Activated naive CD8-positive, alpha-beta T cell treated with anti-CD3 and anti-CD28 coated beads, Interleukin-2, amount 50 U/mL, for 24 hours (primary cell): ENCODE measurements at regions not wholly inside any gene's neighbourhood (a gene's known extent, or its start where the extent isn't known, plus 50 kb on each side); places are given as distances from the start of the nearest gene placed in this dataset.

Source experiments
- ATAC-seq: fragments of 150-1000 bp; cut with Tn5 transposase; one replicate; pipeline ENCODE4 v1.10.0; 2021
- DNase-seq: peaks from one replicate; pipeline ENCODE4 v3.0.0; 2021
- H3K27ac Mint-ChIP-seq: one replicate; pipeline ENCODE4 v1.8.0; 2021; ENCODE audit warnings: mild to moderate bottlenecking, mixed read lengths
- H3K27me3 Mint-ChIP-seq: one replicate; pipeline ENCODE4 v1.8.0; 2021; ENCODE audit warnings: mixed read lengths
- H3K36me3 Mint-ChIP-seq: one replicate; pipeline ENCODE4 v1.8.0; 2021; ENCODE audit warnings: low read depth, mixed read lengths
- H3K4me1 Mint-ChIP-seq: one replicate; pipeline ENCODE4 v1.8.0; 2021; ENCODE audit warnings: mixed read lengths
- H3K4me3 Mint-ChIP-seq: one replicate; pipeline ENCODE4 v1.8.0; 2021; ENCODE audit warnings: mild to moderate bottlenecking, moderate library complexity, mixed read lengths
- H3K9me3 Mint-ChIP-seq: one replicate; pipeline ENCODE4 v1.8.0; 2021; ENCODE audit warnings: mixed read lengths

DNA sequence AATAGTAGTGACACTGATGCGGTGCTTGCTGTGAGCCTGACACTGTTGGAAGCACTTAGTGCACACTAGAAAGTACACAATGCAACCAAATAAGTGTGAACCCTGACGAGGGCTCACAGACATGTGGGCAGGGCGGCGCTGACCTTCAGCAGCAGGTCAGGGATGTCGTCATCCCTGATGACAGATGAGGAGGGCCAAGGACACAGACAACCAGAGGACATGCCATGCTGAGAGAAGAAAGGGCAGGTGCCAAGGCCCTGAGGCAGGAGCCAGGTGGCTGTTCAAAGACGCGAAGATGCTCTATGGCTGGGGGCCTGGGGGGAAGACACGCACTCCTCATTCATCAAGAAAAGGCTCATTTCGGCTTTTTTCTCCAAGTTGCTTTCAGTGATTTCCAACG, 176.4 kb upstream of the CST7 start:
- no peak for ATAC-seq
- no peak for DNase-seq

DNA sequence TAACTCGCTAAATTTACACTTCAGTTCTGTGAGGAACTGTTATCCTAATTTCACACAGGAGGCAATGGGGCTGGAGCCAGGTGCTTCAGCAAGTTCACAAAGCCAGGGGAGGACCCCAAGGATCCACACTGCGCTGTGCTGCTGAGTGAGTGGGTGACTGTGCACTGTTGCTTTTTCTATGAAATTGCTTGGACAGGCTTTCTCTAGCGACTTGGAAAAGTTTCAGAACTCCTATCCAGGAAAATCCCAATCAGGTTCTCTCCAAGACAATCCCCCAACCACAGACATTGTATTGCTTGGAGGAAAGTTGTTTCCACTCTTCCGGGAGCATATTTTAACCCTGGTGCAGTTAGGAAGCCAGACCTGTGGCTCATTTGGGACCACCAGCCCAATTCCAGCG, 175.9 kb upstream of the CST7 start:
- DNase-seq: no peak
- Mint-ChIP-seq H3K4me1 (peaks cover 9% of the 10 kb centered on the region), H3K4me3 (no peak overlapping the region), H3K36me3 (peaks cover 5% of the 10 kb centered on the region), H3K27me3 (peaks cover 24% of the 10 kb centered on the region), H3K9me3 (peaks cover 15% of the 10 kb centered on the region), H3K27ac (no peak overlapping the region)
- no peak for ATAC-seq

More for the DNA sequence above, 176.4 kb upstream of the CST7 start:
- no peak overlapping the region for H3K4me3 Mint-ChIP-seq
- peaks cover 5% of the 10 kb centered on the region for H3K36me3 Mint-ChIP-seq
- peaks cover 24% of the 10 kb centered on the region for H3K27me3 Mint-ChIP-seq
- no peak overlapping the region for H3K27ac Mint-ChIP-seq
- H3K4me1 Mint-ChIP-seq: peaks cover 9% of the 10 kb centered on the region
- H3K9me3 Mint-ChIP-seq: peaks cover 15% of the 10 kb centered on the region

DNA sequence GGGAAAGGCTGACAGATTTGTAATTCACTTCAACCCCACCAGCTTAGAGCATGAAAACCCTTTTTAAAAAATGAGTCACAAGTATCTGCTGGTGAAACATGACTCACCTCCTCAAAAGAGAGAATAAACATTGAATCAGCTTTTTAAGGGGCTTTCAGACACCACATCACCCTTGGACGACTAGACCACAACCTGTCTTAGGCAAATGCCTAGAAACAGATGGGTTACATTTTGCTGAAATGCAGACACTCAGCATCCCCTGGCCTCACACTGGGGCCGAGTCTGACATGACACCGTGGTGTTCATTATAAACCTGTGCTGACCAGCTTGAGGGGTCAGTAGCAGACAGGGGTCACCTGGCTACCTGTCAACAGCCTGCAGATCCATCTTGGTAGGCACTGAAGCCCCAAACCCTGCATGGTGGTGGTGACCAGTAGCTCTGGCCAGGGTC, 175.3 kb upstream of the CST7 start:
- Mint-ChIP-seq H3K27ac (no peak overlapping the region), H3K4me3 (no peak overlapping the region), H3K36me3 (peaks cover 5% of the 10 kb centered on the region), H3K27me3 (peaks cover 24% of the 10 kb centered on the region), H3K9me3 (peaks cover 15% of the 10 kb centered on the region), H3K4me1 (peaks cover 9% of the 10 kb centered on the region)
- DNase-seq: peak; percentile 12
- ATAC-seq: peak; percentile 88

GRCh38 chr20:24775966-24776365, 173.1 kb upstream of the CST7 start:
- no peak overlapping the region for H3K27ac Mint-ChIP-seq
- H3K36me3 Mint-ChIP-seq: peaks cover 5% of the 10 kb centered on the region
- peaks cover 15% of the 10 kb centered on the region for H3K9me3 Mint-ChIP-seq
- H3K27me3 Mint-ChIP-seq: peaks cover 28% of the 10 kb centered on the region
- ATAC-seq: no peak
- DNase-seq: no peak
- H3K4me1 Mint-ChIP-seq: peaks cover 9% of the 10 kb centered on the region
- H3K4me3 Mint-ChIP-seq: no peak overlapping the region

DNA sequence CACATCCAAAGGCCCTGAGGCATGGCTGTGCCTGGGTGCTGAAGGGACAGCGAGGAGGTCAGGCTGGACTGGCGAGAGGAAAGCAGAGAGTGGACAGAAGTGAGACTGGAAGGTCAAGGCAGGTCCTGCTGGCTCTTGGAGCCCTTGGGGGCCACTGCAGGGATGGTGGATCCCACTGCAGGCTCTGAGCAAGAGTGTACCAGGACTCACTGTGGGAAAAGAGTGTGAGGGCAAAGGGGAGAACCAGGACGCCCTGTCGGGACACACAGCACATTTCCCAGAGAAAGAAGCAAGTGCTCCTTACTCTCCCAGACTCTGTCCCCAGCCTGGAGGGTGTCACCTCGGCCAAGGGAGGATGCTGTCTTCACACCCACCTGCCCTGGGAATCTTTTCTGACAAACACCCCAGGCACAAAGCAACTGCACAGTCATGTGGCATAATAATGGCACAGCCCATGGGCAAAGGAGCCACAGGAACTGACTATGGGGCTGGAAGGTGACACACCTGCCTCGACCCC, 172.3 kb upstream of the CST7 start:
- H3K9me3 Mint-ChIP-seq: peaks cover 15% of the 10 kb centered on the region
- no peak overlapping the region for H3K4me3 Mint-ChIP-seq

DNA sequence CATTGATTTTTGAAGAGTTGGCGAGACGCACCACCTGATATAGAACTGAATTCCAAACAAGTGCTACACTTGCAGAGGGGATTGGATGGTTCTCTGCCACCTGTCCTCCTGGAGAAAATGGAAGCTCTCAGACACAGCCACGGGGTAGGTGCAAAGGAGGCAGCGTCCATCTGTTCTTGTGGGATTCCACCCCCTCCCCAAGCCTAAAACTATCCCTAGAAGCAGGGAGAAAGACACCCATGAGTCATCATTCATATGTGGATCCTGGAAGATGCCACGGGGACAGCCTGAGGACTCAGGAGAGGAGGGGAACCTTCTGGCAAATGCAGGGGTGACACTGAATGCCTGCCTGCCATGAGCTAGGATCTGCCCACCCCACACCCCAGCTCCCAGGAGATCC, 171.3 kb upstream of the CST7 start:
- Mint-ChIP-seq H3K9me3 (peaks cover 15% of the 10 kb centered on the region), H3K27ac (no peak overlapping the region), H3K4me1 (peaks cover 9% of the 10 kb centered on the region), H3K27me3 (peaks cover 20% of the 10 kb centered on the region), H3K36me3 (peaks cover 5% of the 10 kb centered on the region), H3K4me3 (no peak overlapping the region)
- DNase-seq (no peak), ATAC-seq (no peak)

More for the DNA sequence above, 172.3 kb upstream of the CST7 start:
- no peak for DNase-seq
- Mint-ChIP-seq H3K27me3 (peaks cover 25% of the 10 kb centered on the region), H3K4me1 (peaks cover 9% of the 10 kb centered on the region), H3K36me3 (peaks cover 5% of the 10 kb centered on the region), H3K27ac (no peak overlapping the region)
- no peak for ATAC-seq

DNA sequence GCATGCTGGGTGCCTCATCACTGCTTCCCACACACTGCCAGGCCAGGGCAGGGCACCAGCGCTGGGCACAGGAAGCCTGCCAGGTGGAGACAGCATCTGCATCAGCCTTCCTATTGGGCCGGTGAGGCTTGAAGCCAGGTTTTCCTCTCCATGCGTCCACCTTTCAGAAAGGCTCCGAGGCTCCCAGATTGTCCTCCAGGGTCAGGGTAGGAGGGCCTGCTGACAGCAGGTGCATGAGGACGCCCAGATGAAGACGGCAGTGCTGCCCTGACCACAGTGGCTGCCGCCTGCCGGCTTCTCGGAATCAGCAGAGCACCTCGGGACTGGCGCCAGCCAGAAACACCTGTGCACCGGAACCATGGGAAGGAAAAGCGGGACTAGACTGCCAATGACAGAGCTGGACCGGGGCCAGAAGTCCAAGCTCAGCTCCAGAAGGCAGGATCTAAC, 170.5 kb upstream of the CST7 start:
- Mint-ChIP-seq H3K27ac (no peak overlapping the region), H3K9me3 (peaks cover 15% of the 10 kb centered on the region), H3K27me3 (peaks cover 23% of the 10 kb centered on the region), H3K4me1 (peaks cover 5% of the 10 kb centered on the region), H3K36me3 (peaks cover 5% of the 10 kb centered on the region), H3K4me3 (no peak overlapping the region)
- no peak for ATAC-seq
- no peak for DNase-seq

DNA sequence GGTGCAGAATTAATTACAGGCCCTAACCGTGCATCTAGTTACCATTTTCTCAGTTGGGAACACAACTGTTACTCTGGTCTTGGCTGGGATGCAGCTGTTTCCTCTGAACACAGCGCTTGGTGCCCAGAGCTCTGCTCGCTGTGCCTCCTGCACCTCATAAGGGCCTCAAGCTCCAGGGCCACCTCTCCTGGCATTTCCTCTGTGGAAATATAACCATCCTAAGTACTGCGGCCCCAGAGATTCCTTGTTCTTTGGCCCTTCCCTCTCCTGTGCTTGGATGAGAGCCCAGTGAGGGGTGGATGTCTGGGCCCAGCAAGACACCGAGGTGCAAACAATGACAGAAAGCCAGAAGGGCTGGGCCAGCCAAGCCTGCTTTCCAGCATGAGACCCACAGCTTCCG, 169.9 kb upstream of the CST7 start:
- H3K4me1 Mint-ChIP-seq: peaks cover under 1% of the 10 kb centered on the region
- no peak overlapping the region for H3K4me3 Mint-ChIP-seq
- no peak overlapping the region for H3K27ac Mint-ChIP-seq
- peaks cover 5% of the 10 kb centered on the region for H3K36me3 Mint-ChIP-seq
- DNase-seq (no peak), ATAC-seq (no peak)
- peaks cover 15% of the 10 kb centered on the region for H3K9me3 Mint-ChIP-seq
- peaks cover 23% of the 10 kb centered on the region for H3K27me3 Mint-ChIP-seq

DNA sequence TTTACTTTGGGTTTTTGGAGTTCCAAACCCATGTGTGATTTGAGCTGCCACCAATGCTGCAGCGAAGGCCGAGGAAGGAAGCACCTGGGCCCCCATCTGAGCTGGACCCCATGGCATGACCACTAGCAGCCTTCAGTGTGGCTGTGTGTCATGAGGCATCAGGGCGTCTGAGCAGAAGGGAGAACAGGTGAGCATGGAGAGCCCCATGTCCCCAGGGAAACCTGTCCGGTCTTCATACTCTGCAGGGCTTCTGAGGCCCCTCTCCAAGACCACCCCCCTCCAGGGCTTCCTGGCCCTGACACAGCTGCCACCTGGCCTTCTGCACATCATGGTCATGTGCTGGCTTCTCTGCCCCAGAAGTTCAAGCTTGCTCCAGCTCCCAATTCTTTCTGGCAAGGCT, 169.1 kb upstream of the CST7 start:
- H3K27me3 Mint-ChIP-seq: peaks cover 16% of the 10 kb centered on the region
- peaks cover 7% of the 10 kb centered on the region for H3K9me3 Mint-ChIP-seq
- DNase-seq: no peak
- no peak for ATAC-seq
- H3K36me3 Mint-ChIP-seq: peaks cover 4% of the 10 kb centered on the region
- no peak overlapping the region for H3K27ac Mint-ChIP-seq
- no peaks in the 10 kb centered on the region for H3K4me1 Mint-ChIP-seq
- H3K4me3 Mint-ChIP-seq: no peak overlapping the region

DNA sequence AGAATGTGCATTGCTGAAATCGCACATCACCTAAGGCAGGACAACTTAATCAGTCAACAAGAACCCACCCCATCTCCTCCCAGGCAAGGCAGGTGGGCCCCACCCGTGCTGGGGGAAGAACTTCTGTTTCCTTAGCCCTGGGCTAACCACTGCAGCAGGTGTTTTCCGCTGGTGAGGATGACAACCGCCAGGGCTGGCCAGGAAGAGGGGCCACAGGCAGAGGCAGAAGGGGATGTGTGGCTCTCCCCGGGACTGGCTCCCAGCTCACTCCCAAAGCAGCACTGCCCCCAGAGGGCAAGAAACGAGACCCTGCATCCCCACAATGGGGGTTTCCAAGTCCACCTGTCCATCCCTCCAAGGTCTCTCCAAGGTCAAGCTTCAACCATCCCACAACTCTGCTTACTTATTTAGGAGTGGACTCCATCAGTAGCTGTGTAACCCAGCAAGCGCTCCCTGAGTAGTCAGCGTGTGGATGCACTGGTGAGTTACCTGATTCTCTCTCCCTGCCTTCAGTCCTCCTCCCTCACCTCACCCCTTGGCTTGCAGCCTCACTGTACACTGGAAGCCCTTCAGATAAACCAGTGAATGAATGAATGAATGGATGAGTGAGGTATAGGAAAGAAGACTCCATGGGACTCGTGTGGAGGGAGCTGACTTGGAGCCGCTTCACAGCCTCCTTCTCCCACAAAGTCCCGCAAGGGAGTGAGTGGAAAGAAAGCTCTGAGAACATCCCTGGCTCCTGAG, 168.2 kb upstream of the CST7 start:
- H3K9me3 Mint-ChIP-seq: no peaks in the 10 kb centered on the region
- peaks cover 13% of the 10 kb centered on the region for H3K27me3 Mint-ChIP-seq
- no peak for DNase-seq
- no peak overlapping the region for H3K27ac Mint-ChIP-seq
- no peak for ATAC-seq
- no peaks in the 10 kb centered on the region for H3K36me3 Mint-ChIP-seq
- no peaks in the 10 kb centered on the region for H3K4me1 Mint-ChIP-seq
- H3K4me3 Mint-ChIP-seq: no peak overlapping the region

GRCh38 chr20:24781418-24781980, 167.6 kb upstream of the CST7 start:
- Mint-ChIP-seq H3K4me1 (no peaks in the 10 kb centered on the region), H3K27ac (no peak overlapping the region), H3K36me3 (no peaks in the 10 kb centered on the region), H3K9me3 (no peaks in the 10 kb centered on the region), H3K27me3 (peaks cover 13% of the 10 kb centered on the region), H3K4me3 (no peak overlapping the region)
- ATAC-seq: peak; percentile 46
- peak; percentile 18 for DNase-seq

DNA sequence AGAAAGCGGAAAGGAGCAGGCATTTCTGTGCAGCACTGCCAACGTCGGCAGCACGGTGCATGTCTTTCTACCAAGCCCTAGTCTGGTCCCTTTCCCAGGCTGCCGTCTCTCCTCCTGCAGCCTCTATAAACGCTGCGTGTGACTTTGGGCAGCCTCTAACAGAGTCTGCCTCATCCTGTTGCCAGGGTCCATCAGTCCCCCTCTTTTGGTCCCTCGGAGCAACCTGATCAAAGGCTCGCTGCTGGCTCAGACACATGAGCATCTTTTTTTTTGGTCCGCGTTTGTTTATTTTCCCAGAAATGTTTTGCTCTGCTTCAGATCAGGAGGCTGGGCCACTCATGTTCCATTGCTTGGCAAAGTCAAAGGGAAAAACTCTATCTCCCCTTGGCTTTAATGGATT, 166.8 kb upstream of the CST7 start:
- H3K36me3 Mint-ChIP-seq: no peaks in the 10 kb centered on the region
- H3K9me3 Mint-ChIP-seq: no peaks in the 10 kb centered on the region
- H3K27me3 Mint-ChIP-seq: peaks cover 9% of the 10 kb centered on the region
- ATAC-seq (no peak), DNase-seq (no peak)
- H3K27ac Mint-ChIP-seq: no peak overlapping the region
- no peaks in the 10 kb centered on the region for H3K4me1 Mint-ChIP-seq
- H3K4me3 Mint-ChIP-seq: no peak overlapping the region

DNA sequence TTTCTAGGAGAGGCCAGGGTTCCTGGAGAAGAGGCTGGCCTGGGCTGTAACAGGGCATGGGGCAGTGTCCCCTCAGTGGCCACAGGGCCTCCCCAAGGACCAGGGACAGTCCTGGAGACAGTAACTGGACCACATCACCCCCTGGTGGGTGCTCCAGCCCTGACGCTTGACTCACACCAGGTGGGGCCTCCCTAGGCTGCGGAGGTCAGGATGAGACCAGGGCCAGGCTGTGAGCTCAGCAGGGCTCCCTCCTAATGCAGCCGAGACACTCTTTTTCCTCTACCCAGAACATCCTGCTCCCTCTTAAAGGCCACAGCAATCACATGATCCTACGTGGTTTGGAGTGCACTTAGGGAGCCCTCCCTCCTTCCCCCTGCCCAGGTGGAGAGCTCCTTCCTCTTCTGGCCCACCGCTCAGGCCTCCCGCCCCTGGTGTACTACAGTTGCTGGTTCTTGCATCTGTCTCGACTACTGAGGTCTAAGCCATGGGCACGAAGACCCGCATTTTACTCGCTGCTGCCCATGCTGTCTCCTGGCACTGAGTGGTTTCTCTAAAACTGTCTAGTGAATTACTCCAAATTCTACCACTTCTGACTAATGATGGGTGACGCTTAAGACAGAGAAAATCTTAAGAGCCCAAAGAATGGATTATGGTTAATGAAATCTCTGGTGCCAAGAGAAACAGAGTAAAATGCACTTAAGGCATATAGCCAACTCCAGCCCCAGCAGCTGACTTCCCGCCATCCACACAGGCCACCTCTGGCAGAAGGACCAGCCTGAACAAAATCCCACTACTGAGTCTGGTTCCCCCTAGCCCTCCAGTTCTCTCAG, 166.1 kb upstream of the CST7 start:
- no peaks in the 10 kb centered on the region for H3K9me3 Mint-ChIP-seq
- DNase-seq (no peak), ATAC-seq (no peak)
- H3K27ac Mint-ChIP-seq: peak overlapping the region; percentile 35
- H3K4me3 Mint-ChIP-seq: no peak overlapping the region
- no peaks in the 10 kb centered on the region for H3K36me3 Mint-ChIP-seq
- peaks cover 7% of the 10 kb centered on the region for H3K27me3 Mint-ChIP-seq
- H3K4me1 Mint-ChIP-seq: no peaks in the 10 kb centered on the region

GRCh38 chr20:24783631-24784492, 165.2 kb upstream of the CST7 start:
- H3K4me1 Mint-ChIP-seq: no peaks in the 10 kb centered on the region
- H3K36me3 Mint-ChIP-seq: no peaks in the 10 kb centered on the region
- ATAC-seq (no peak), DNase-seq (peak; percentile 4)
- H3K9me3 Mint-ChIP-seq: no peaks in the 10 kb centered on the region
- no peak overlapping the region for H3K27ac Mint-ChIP-seq
- peaks cover 7% of the 10 kb centered on the region for H3K27me3 Mint-ChIP-seq
- no peak overlapping the region for H3K4me3 Mint-ChIP-seq
